ENCODE measurements at regions not wholly inside any gene's neighbourhood (a gene's known extent, or its start where the extent isn't known, plus 50 kb on each side); places are given as distances from the start of the nearest gene placed in this dataset.

GRCh38 chr4:14260591-14260990, 633.1 kb upstream of the BOD1L1 start:
- TF ChIP-seq CTCF (conservative IDR thresholded peaks at IDR 0.05; ENCODE audit: low read depth, low read length) (no peak), EZH2 (IDR thresholded peaks at IDR 0.05; ENCODE audit: low read length, unreplicated experiment) (no peak), EZH2phosphoT487 (IDR thresholded peaks at IDR 0.05; ENCODE audit: borderline replicate concordance, low read length) (no peak)
